ENCODE measurements at regions not wholly inside any gene's neighbourhood (a gene's known extent, or its start where the extent isn't known, plus 50 kb on each side); places are given as distances from the start of the nearest gene placed in this dataset.
A peak's percentile ranks its signal among the peaks of the same experiment; 100 is the strongest.
"Not testable (repeated sequence)": the region's sequence is repeated elsewhere in the genome, so short reads cannot be mapped to it uniquely, and the experiment has no call there.

DNA sequence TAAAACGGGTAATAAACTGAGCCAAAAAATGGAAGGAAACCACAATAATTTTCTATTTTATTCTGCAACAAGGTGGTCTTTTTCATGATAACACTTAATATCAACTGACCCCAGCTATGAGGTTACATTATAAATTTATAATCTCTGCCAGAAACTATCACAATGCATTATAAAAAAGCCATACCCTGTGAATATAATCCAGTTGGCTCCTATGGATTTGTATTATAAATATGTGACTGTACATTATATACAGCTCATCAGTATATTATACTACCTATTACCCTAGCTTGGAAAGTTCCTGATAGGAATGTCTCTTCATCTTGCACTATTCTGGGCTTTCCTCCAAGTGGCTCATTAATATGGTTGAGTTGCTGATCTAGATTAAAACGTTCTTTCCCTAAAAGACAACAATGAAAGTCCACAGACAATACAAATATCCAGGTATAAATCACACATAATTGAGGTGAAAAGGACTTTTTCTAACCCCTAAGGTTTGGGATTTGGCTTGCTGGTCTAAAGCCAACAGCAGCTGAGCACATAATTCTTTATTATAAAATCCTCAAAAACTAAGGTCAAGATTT is 487.7 kb downstream of the TTLL7 start:
- DNase-seq (ENCODE audit: low read depth): peak; percentile 67

DNA sequence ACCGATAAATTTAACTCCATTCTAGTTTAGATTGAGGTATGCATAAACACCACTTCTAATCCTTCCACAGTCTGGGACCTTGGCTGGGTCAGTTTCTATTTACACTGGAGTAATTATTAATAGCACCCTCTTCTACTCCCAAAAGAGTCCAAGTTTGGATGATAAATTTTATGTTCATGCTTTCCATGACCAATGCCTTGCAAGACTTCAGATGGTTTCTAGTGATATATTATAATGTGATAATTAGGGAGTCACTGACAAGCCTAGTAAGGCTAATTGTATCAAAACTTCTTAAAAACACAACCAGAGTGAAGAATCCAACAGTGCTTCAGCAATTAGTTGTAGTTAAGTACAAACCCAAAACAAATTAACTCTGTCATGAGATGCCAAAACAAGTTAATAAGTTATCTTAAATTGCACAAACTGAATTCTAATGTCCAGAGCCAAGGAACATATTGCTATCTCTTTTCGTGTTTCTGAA is 489.6 kb downstream of the TTLL7 start:
- DNase-seq (ENCODE audit: low read depth): no peak

DNA sequence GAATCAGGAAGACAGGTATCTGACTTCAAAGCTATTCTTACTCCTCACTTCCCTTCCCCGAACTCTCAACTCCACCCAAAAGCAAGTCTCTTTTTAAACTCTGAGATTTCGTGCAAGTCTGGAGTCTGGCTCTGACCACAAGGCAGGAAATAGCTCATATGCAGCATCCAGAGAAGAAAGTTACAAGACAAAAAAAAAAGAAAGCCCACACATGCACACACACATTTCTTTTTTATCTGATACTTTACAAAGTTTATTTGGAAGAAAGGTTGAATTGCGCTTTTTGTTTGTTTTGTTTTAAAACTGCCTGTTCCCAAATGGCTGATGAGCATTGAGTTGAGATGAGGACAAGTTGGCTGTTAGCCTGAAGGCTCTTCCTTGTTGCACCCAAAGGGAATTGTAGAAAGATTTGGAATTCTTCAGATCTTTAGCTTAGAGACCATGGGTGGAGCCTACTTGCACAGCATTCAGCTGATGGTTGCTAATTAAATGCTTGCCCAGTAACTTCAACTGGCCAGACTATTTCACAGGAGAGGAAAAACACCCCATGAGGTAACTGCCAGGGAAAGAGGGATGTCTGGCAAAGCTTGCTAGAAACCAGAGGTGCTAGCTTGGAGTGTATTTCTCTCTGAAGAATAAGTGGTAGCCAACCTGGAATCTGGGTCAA is 490.3 kb downstream of the TTLL7 start:
- DNase-seq (ENCODE audit: low read depth): peak; percentile 85

DNA sequence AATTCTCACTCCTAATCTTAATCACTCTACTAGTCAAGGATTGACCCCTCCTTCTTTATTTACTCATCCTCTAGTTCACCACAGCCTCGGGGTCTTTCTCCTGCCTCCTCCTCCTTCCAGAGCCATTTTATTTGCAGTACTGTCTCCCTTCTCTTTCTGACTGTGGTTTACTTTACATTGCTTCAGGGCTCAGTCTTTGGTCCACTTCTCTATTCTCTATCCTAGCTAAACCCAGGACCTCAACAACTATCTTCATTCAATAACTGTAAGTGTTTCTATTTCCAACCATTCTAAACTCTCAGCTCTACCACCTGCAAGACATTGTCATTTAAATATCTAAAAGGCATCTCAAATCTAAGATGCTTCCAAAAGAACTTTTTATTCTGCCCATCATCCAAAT is 493.8 kb downstream of the TTLL7 start:
- DNase-seq (ENCODE audit: low read depth): no peak

DNA sequence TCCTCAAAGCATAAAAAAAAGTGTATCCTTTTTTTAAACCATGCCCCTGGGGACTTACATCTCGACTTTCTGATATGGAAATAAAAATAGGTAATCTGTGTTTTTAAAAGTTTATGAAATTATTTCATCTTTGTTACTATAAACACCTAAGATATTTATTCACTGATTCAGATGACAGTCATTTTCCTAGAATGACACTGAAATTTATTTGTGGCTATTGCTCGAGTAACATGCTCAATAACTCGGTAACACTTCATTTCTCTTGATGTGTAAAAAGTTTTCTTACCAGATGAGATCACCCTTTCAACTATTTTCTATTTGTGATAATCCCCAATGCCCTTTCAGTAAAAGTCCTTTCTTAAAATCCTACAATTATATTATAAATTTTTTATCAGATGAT is 495.8 kb downstream of the TTLL7 start:
- DNase-seq (ENCODE audit: low read depth): no peak

DNA sequence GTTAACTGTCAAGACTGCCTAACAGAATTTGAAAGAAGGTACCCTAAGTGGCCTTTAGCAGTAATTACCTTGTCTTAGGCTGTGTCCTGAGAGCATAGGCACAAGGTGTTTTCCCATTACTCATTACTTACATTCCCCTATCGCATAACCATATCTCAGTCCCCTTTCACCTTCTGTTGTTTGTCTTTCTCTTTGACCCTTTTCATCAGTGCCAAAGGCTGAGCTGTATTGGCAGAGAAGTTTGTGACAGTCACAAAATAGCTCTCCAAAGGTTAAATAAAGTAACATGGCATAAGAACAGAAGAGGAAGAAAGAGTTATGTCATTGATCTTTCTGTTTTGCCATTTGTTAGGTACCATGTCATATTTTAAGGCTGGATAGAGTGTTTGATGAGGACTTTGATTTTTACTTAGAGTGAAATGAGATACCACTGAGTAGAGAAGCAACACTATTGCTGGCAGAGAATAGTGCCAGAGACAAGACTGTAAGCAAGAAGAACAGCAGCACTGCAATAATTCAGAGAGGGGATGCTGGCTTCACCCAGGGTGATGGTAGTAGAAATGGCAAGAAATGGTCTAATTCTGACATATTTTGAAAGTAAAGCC is 497.8 kb downstream of the TTLL7 start:
- DNase-seq (ENCODE audit: low read depth): peak; percentile 18

DNA sequence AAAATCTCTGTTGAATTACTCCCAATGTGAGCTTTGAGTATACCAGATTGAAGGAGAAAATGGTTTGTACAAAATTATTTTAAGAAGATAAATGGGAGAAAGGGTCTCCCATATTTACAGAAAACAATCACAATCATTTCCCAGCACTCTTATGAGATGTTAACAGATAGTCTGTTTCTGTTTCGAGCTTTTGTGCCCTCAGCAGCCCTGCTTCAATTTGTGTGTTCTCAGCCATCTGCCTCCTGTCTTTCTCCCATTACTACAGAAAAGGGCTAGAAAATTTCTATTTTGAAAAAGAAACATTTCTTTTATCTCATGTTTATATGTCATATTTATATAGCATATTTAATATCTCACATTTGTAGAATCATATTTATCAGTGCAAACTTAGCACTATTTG is 498.4 kb downstream of the TTLL7 start:
- DNase-seq (ENCODE audit: low read depth): no peak

DNA sequence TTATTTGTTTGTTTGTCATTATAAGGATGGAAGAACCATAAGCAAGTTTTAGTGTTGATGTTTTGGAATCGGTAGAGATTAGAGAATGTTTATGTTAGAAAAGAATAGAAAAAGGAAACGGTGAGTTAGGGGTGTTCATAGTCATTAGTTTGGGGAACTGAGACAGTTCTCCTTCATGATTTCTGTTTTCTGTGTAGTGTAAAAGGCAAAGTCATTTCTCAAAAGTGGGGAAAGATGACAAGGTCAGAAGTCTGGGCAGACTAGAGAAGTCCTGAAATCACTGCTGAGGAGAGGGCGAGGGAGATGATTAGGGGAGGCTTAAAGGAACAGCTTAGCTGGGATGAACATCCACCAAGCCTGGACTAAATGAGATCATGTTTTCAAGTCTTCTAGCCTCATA is 498.9 kb downstream of the TTLL7 start:
- no peak for DNase-seq (ENCODE audit: low read depth)

DNA sequence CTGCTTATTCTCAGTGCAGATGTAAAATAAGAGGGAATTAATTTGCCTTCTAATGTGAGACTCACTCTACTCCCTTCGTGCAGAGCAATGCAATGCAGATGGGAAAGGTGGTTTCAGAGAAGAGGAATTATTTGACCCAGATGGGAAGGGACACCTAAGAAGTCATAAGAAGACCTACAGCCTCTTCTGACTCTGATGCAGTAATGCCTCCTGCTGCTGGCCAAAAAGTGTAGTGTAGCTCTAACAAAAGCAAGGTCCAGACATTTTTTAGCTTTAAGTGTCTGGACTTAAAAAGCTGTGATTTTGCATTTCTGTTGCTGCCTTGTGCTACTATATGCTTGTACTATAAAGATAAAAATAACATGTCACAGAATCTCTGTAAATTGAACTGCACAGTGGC is 501.4 kb downstream of the TTLL7 start:
- DNase-seq (ENCODE audit: low read depth): no peak

DNA sequence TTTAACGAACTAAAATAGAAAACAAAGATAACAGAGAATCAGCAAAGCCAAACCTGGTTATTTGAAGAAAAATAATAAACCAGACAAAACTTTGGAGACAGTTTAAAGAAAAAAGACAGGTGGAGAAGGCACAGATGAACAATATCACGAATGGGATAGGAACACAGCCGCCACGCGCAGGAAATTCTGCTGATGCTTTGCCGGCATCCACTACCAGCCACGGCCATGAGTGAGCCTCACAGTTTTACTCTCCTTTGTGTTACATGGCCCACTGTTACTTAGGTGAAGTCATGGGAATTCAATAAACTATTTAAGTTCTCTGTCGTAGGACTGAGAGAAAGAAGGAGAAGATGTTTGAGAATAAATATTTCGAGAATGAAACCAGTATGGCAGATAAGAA is 503.4 kb downstream of the TTLL7 start:
- no peak for DNase-seq (ENCODE audit: low read depth)

DNA sequence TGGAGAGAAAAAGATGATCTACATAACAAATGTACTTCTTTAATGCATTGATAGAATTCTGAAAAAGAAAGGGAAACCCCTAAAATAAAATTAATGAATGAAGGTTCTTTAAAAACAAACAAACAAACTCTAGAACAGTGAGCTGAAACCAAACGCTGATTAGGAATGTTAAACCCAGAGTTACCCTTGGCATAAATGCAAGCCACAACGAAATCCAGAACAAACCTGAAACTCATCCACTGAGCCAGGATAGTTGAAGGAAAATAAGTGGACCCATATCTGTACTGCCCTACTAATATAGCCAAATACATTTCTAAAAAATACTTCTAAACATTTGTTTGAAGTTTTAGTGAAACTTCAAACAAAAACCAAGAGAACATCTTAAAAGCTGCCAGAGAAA is 505.3 kb downstream of the TTLL7 start:
- no peak for DNase-seq (ENCODE audit: low read depth)

DNA sequence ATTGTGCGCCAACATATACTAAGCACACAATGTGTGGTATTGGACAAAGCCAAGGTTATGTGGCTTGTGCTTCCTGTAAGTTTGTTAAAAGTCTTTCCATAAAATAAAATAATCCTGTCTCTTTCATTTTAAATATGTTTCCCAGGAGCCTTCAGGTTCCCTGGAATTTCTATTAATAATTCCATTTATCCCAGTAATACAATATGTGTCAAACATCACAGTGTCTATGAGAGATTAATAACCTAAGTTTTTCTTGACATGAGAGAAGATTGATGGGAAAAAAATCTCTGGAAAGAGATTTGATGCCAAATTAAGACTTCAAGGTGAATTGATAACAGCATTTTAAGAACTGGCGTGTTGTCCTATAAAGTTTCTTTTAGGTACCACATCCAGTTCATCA is 507.0 kb downstream of the TTLL7 start:
- DNase-seq (ENCODE audit: low read depth): no peak

DNA sequence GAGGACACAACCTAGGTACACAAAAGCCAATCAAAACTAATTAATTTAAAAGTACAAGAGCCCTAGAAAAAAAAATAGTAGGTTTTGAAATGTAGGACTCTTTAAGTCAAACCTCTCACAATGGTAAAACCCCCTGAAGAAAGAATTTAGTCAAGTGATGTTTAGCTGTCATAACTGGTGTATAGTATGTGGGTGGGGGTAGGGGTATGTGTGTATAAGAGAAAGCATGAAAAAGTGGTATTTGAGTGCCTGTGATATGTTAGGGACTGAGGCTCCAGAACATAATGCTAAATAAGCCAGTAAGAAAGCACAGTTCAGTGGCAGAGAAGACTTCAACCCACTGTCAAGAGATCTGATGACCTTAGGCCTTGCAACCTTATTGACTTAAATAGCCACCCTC is 507.9 kb downstream of the TTLL7 start:
- DNase-seq (ENCODE audit: low read depth): no peak

DNA sequence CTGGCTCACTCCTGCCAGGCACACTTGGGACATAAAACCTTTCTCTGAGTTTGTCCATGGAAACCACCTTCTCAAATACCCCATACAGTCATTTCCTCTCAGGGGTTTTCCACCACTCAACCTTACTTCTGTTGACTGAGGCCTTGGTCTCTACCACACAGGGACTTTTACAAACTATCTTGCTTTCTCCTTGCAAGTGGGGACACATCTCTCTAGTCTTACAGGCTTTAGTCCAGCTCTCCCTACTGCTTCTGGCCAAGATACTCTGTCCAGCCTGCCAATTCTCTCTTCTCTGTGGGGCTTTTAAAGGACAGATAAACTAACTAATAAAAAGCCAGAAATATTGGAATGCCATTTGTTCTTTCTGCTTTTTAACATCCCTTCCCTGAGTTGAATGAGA is 510.8 kb downstream of the TTLL7 start:
- not testable (repeated sequence) for DNase-seq (ENCODE audit: low read depth)

DNA sequence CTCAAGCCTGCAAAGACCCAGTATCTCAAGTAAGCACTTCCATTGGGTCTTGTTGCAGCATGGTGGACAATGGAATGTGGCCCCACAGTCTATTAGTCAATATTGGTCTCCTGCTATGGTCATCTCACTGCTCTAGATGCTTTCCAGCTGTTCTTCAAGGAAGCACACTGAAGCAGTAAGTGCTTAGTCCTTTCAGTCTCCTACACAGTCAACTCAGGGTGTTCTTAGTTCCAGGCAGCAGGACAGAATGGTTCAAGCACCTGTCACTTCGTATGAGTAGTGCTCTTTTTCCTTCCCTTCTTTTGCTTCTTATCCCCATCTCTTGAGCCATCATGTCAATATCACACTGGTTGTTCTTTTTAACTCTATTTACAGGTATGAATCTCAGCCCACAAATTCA is 511.5 kb downstream of the TTLL7 start:
- not testable (repeated sequence) for DNase-seq (ENCODE audit: low read depth)

DNA sequence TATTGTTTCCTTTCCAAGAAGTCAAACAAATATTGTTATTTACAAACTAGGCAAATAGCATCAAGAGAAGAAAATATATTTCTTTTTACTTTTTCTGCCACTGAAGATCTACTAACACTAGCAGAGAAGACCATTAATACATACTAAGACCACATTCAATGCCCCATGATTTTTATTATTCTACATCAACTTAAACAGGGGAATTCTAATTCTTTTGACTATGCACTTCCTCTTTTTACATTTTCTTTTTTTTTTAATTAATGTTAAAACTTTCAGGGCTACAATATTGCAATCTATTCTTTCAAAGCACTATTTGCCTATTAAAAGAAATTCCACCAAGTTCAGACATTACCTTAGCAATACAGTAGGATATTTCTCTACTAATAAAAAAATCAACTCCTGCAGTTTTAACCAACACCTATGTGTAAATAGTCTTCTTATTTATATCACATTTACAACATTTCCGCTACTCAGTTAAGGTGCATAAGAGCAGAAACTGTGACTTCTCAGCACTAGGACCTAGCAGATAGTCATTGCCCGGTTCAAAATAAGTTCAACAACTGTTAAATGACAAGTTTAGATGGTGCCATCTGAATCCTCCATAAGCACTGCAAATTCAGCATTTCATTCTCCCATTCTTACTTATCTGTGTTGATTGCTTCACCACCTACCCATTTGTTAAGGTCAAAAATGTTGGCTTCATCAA is 513.5 kb downstream of the TTLL7 start:
- DNase-seq (ENCODE audit: low read depth): not testable (repeated sequence)

DNA sequence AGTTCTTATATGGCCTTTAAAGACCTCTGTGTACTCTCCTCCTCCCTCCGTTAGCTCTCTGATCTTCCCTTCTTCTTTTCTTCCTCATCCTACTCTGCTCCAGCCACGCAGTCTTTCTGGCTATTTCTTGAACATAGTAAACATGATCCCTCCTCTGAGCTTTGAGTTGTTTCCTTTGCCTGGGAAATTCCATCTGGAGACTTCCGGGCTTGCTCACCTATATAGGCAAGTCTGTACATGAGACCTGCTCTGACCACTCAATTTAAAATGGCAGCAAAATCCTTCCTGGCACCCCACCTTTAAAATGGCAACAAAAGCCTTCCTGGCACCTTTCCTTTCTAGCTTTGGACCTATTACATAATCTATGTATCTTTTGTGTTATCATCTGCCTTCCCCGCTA is 517.6 kb downstream of the TTLL7 start:
- DNase-seq (ENCODE audit: low read depth): not testable (repeated sequence)

DNA sequence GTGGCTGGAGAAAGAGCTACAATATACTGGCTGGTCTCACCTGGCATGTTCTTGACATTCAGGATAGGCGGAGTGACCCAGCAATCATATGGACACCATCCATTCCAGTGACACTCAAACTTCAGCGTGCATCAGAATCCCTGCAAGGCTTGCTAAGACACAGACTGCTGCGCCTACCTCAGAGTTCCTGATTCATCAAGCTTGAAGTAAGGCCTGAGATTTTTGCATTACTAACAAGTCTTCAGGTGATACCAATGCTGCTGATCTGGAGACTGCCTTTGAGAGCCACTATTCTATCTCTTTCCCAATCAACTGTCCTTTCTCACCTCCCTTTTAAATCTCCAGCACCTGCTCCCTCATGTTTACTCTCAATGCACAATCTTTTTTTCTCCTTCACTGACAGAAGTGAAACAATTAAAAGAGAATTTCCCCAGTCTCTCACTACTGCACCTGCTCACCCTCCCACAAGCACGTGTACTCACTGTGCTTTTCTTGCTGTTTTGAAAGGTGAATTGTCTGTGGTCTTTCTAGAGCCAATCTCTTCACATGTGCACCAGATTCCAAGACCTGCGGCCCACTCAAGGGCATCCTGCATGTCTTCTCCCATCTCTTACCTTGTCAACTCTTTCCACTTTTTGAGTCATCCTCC is 519.2 kb downstream of the TTLL7 start:
- not testable (repeated sequence) for DNase-seq (ENCODE audit: low read depth)

DNA sequence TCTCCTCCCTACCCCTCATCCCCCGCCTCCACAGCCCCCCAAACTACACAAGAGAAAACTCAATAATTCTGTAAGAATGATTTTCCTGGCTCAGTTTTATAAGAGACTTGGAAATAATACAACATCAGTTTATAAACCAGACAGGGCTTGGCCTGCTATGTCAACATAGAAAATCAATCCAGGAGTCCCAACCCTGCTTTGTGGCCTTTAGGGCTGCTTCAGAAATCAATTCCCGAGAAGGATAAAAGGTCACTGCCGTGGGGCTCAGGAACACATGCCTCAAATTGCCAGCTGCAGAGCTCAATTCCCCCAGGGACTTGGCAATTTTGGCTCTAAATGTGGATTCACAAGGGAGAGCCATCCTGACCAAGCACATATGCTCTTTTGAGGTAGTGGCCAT is 520.8 kb downstream of the TTLL7 start:
- not testable (repeated sequence) for DNase-seq (ENCODE audit: low read depth)

DNA sequence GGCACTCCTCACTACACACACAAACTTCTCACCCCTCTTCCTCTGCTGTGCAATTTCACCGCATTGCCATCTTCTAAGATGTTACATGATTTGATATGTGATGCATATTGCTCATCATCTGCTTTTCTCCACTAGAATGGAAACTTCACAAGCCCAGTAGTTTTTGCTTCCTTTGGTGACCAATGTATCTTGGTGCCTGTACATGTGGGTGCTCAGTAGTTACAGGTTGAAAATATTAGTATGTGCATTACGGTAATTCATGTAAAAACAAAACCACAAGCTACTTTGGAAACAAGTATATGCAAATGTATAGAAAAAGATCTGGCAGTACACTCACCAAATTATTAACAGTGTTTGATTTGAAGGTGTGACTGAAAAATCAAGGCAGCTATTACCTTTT is 522.4 kb downstream of the TTLL7 start:
- DNase-seq (ENCODE audit: low read depth): not testable (repeated sequence)

DNA sequence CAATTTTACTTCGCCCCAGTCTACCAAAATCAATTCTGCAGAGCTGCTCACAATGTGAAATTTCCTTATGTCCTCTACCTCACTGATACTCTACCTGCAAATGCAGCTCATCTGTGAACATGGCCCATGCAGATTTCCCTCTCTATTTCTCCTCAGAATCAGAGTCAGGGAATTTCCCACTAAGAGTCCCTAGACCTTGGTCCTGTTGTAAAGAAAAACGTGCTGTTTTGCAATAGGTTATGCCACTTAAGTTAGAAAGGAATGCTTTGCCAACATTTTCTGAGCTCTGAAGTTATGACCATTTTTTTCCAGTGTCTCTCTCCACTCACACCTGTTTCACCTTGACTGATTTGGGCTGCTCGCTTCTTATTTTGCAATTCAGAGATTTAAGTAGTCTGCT is 524.0 kb downstream of the TTLL7 start:
- not testable (repeated sequence) for DNase-seq (ENCODE audit: low read depth)

DNA sequence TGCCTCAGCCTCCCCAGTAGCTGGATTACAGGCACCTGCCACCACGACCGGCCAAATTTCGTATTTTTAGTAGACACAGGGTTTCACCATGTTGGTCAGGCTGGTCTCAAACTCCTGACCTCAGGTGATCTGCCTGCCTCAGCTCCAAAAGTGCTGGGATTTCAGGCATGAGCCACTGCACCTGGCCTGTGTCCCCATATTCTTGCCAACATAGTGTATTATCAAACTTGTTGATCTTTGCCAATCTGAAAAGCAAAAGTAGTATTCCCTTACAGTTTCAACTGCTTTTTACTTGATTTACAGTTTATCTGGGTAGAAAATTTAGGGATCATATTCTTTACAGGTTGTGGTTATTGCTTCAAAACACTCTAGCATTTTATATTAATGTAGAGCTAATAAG is 524.9 kb downstream of the TTLL7 start:
- not testable (repeated sequence) for DNase-seq (ENCODE audit: low read depth)
